GM19023 (cell line): ENCODE measurements at regions not wholly inside any gene's neighbourhood (a gene's known extent, or its start where the extent isn't known, plus 50 kb on each side); places are given as distances from the start of the nearest gene placed in this dataset.

Experiments
- ATAC-seq: cut with Tn5 transposase; IDR thresholded peaks from one replicate; pipeline ENCODE4 v1.9.1; 2021; ENCODE audit warnings: mild to moderate bottlenecking, moderate library complexity; ENCODE audit not compliant: unreplicated experiment

- no peak for ATAC-seq
Observed at GRCh38 chr6:12419631-12420272, 129.6 kb downstream of the EDN1 start.

GRCh38 chr6:12420626-12421025, 130.5 kb downstream of the EDN1 start:
- ATAC-seq = no peak

- ATAC-seq = no peak
Observed at GRCh38 chr6:12421596-12421995, 131.4 kb downstream of the EDN1 start.

- ATAC-seq = no peak
Observed at GRCh38 chr6:12422848-12423247, 132.7 kb downstream of the EDN1 start.

- ATAC-seq = no peak
Observed at GRCh38 chr6:12423832-12424231, 133.7 kb downstream of the EDN1 start.

- ATAC-seq = no peak
Observed at GRCh38 chr6:12426121-12426520, 136.0 kb downstream of the EDN1 start.

- ATAC-seq = no peak
Observed at GRCh38 chr6:12431023-12431422, 140.9 kb downstream of the EDN1 start.

GRCh38 chr6:12436224-12436623, 146.1 kb downstream of the EDN1 start:
- no peak for ATAC-seq

- no peak for ATAC-seq
Observed at GRCh38 chr6:12436683-12437082, 146.5 kb downstream of the EDN1 start.

- ATAC-seq = no peak
Observed at GRCh38 chr6:12439296-12439695, 149.1 kb downstream of the EDN1 start.

GRCh38 chr6:12440981-12441380, 150.8 kb downstream of the EDN1 start:
- no peak for ATAC-seq

- no peak for ATAC-seq
Observed at GRCh38 chr6:12442455-12442854, 152.3 kb downstream of the EDN1 start.

- ATAC-seq = no peak
Observed at GRCh38 chr6:12446394-12446793, 156.2 kb downstream of the EDN1 start.

- ATAC-seq = no peak
Observed at GRCh38 chr6:12449447-12449846, 159.3 kb downstream of the EDN1 start.

GRCh38 chr6:12450467-12450866, 160.3 kb downstream of the EDN1 start:
- ATAC-seq = no peak

- ATAC-seq = no peak
Observed at GRCh38 chr6:12456343-12456742, 166.2 kb downstream of the EDN1 start.

GRCh38 chr6:12457094-12457493, 166.9 kb downstream of the EDN1 start:
- no peak for ATAC-seq

GRCh38 chr6:12458558-12458957, 168.4 kb downstream of the EDN1 start:
- ATAC-seq = no peak

GRCh38 chr6:12459945-12460661, 169.9 kb downstream of the EDN1 start:
- no peak for ATAC-seq

- ATAC-seq = no peak
Observed at GRCh38 chr6:12467706-12468670, 177.8 kb downstream of the EDN1 start.

- ATAC-seq = no peak
Observed at GRCh38 chr6:12472601-12473038, 182.5 kb downstream of the EDN1 start.
